Esophagus squamous epithelium (tissue), 5 donors: ENCODE measurements at regions not wholly inside any gene's neighbourhood (a gene's known extent, or its start where the extent isn't known, plus 50 kb on each side); places are given as distances from the start of the nearest gene placed in this dataset.

Experiments used
- DNase-seq: peaks from one replicate; lab custom pipeline; 2025; lab: John Stamatoyannopoulos, UW
- H3K27ac ChIP-seq, 4 donors: fragments of 200-600 bp; sonication (generic); one replicate each; pipeline ENCODE4 v1.5.1; 2016 to 2019; ENCODE audit warnings: mild to moderate bottlenecking in 1 of 4
- H3K27me3 ChIP-seq, 4 donors: fragments of 200-600 bp; sonication (generic); 1 replicate in 3 of 4; 2 replicates in 1 of 4; pipeline versions ENCODE4 v1.5.1 to v1.6.0; 2017 to 2021; ENCODE audit warnings: antibody characterized with exemption in 1 of 4
- H3K36me3 ChIP-seq, 3 donors: fragments of 200-600 bp; sonication (generic); one replicate each; pipeline ENCODE4 v1.5.1; 2016 to 2019
- H3K4me1 ChIP-seq, 3 donors: fragments of 200-600 bp; sonication (generic); one replicate each; pipeline ENCODE4 v1.5.1; 2017 to 2019
- H3K4me3 ChIP-seq, 4 donors: fragments of 200-600 bp; sonication (generic); 1 replicate in 3 of 4; 2 replicates in 1 of 4; pipeline ENCODE4 v1.5.1; 2016 to 2019; ENCODE audit warnings: mild to moderate bottlenecking in 2 of 4, moderate library complexity in 1 of 4
- H3K9me3 ChIP-seq, 3 donors: fragments of 200-600 bp; sonication (generic); one replicate each; pipeline ENCODE4 v1.5.1; 2016 to 2019
- CTCF ChIP-seq, 6 experiments: fragments of 450-650 bp in 4 of 6; fragments of 200-600 bp in 2 of 6; sonication (generic) in 2 of 6; IDR thresholded peaks; one replicate each; pipeline ENCODE4 v1.5.1; 2016 to 2019; ENCODE audit warnings: antibody characterized with exemption in 6 of 6, mild to moderate bottlenecking in 4 of 6, moderate library complexity in 4 of 6
- POLR2A ChIP-seq, 4 donors: fragments of 450-650 bp; IDR thresholded peaks; one replicate each; pipeline ENCODE4 v1.6.1; 2017; ENCODE audit warnings: antibody characterized with exemption in 4 of 4, mild to moderate bottlenecking in 4 of 4, moderate library complexity in 3 of 4
- WGBS, 2 donors: methylation state at CpG; one replicate each; pipeline ENCODE4 v1.1.5; 2018; 5-methylcytosine and 5-hydroxymethylcytosine counted together
- intact Hi-C: fragments of 100-400 bp; cut with DNase I; formaldehyde crosslinking; loops from one replicate; pipeline ENCODE4 v1.15.0; 2022
- donor health status: DM: yes; HTN: yes; CAD: no.

GRCh38 chr4:107518076-107518475 lies 202.0 kb downstream of the PAPSS1 start:
- H3K4me3 ChIP-seq = no peak overlapping the region
- no peak overlapping the region for H3K27ac ChIP-seq
- no peaks in the 10 kb centered on the region for H3K36me3 ChIP-seq
- no peak for DNase-seq
- H3K27me3 ChIP-seq = no peaks in the 10 kb centered on the region
- no peaks in the 10 kb centered on the region for H3K9me3 ChIP-seq
- WGBS, 2 donors = 19 to 59% methylated on average over 1 of the region's 1 CpG
- TF ChIP-seq POLR2A (IDR thresholded peaks at IDR 0.05) (no peak), CTCF (IDR thresholded peaks at IDR 0.05) (no peak)
- intact Hi-C loops = no loop called here
- peaks cover 0 to 6% (median 0%) of the 10 kb centered on the region in 3 donors for H3K4me1 ChIP-seq

- Histone ChIP-seq H3K9me3 (no peaks in the 10 kb centered on the region), H3K4me1 (no peaks in the 10 kb centered on the region), H3K27ac (no peak overlapping the region), H3K27me3 (no peaks in the 10 kb centered on the region), H3K36me3 (no peaks in the 10 kb centered on the region), H3K4me3 (no peak overlapping the region)
- DNase-seq = no peak
- TF ChIP-seq POLR2A (IDR thresholded peaks at IDR 0.05) (no peak), CTCF (IDR thresholded peaks at IDR 0.05) (no peak)
- intact Hi-C loops = no loop called here
Measured at GRCh38 chr4:107512549-107512948, 207.5 kb downstream of the PAPSS1 start.

GRCh38 chr4:107509615-107510014 lies 210.4 kb downstream of the PAPSS1 start:
- TF ChIP-seq POLR2A (IDR thresholded peaks at IDR 0.05) = no peak
- TF ChIP-seq CTCF (IDR thresholded peaks at IDR 0.05) = no peak
- Histone ChIP-seq H3K9me3 (no peaks in the 10 kb centered on the region), H3K36me3 (no peaks in the 10 kb centered on the region), H3K27ac (no peak overlapping the region), H3K4me3 (no peak overlapping the region), H3K4me1 (no peaks in the 10 kb centered on the region), H3K27me3 (no peaks in the 10 kb centered on the region)
- intact Hi-C loops = no loop called here
- DNase-seq = no peak

GRCh38 chr4:107500551-107500950 lies 219.5 kb downstream of the PAPSS1 start:
- no peak for DNase-seq
- H3K27me3 ChIP-seq = no peaks in the 10 kb centered on the region
- TF ChIP-seq POLR2A (IDR thresholded peaks at IDR 0.05) (no peak), CTCF (IDR thresholded peaks at IDR 0.05) (no peak)
- intact Hi-C loops = no loop called here
- no peaks in the 10 kb centered on the region for H3K9me3 ChIP-seq
- 66 to 72% methylated on average over 3 of the region's 3 CpGs for WGBS, 2 donors
- no peak overlapping the region for H3K27ac ChIP-seq
- no peaks in the 10 kb centered on the region for H3K36me3 ChIP-seq
- H3K4me1 ChIP-seq = no peaks in the 10 kb centered on the region
- no peak overlapping the region for H3K4me3 ChIP-seq

- Histone ChIP-seq H3K36me3 (no peaks in the 10 kb centered on the region), H3K4me3 (no peak overlapping the region), H3K4me1 (no peaks in the 10 kb centered on the region), H3K9me3 (no peaks in the 10 kb centered on the region), H3K27me3 (no peaks in the 10 kb centered on the region), H3K27ac (no peak overlapping the region)
- intact Hi-C loops = no loop called here
- no peak for TF ChIP-seq CTCF (IDR thresholded peaks at IDR 0.05)
- no peak for TF ChIP-seq POLR2A (IDR thresholded peaks at IDR 0.05)
- DNase-seq = no peak
- WGBS, 2 donors = 65 to 88% methylated on average over 2 of the region's 2 CpGs
Measured at GRCh38 chr4:107497054-107497453, 223.0 kb downstream of the PAPSS1 start.
